ENCODE measurements at regions not wholly inside any gene's neighbourhood (a gene's known extent, or its start where the extent isn't known, plus 50 kb on each side); places are given as distances from the start of the nearest gene placed in this dataset.

GRCh38 chr18:55658598-55658997 is 70.6 kb upstream of the TCF4 start:
- H3K4me3 ChIP-seq (ENCODE audit: low read depth, low read length), result no peak overlapping the region
- TF ChIP-seq CTCF (IDR thresholded peaks at IDR 0.05; ENCODE audit: low read depth, low read length), result no peak

GRCh38 chr18:55657572-55658331 is 69.8 kb upstream of the TCF4 start:
- H3K4me3 ChIP-seq (ENCODE audit: low read depth, low read length), result no peak overlapping the region
- TF ChIP-seq CTCF (IDR thresholded peaks at IDR 0.05; ENCODE audit: low read depth, low read length), result no peak

GRCh38 chr18:55654986-55655385 is 67.0 kb upstream of the TCF4 start:
- no peak for TF ChIP-seq CTCF (IDR thresholded peaks at IDR 0.05; ENCODE audit: low read depth, low read length)
- H3K4me3 ChIP-seq (ENCODE audit: low read depth, low read length), result no peak overlapping the region

GRCh38 chr18:55651236-55651635 is 63.2 kb upstream of the TCF4 start:
- no peak overlapping the region for H3K4me3 ChIP-seq (ENCODE audit: low read depth, low read length)
- TF ChIP-seq CTCF (IDR thresholded peaks at IDR 0.05; ENCODE audit: low read depth, low read length), result no peak

- TF ChIP-seq CTCF (IDR thresholded peaks at IDR 0.05; ENCODE audit: low read depth, low read length), result no peak
Observed at GRCh38 chr18:55650363-55650870, 62.4 kb upstream of the TCF4 start.

GRCh38 chr18:55647331-55647730 is 59.3 kb upstream of the TCF4 start:
- H3K4me3 ChIP-seq (ENCODE audit: low read depth, low read length), result no peak overlapping the region
- no peak for TF ChIP-seq CTCF (IDR thresholded peaks at IDR 0.05; ENCODE audit: low read depth, low read length)

More at GRCh38 chr18:55650363-55650870, 62.4 kb upstream of the TCF4 start:
- H3K4me3 ChIP-seq (ENCODE audit: low read depth, low read length), result no peak overlapping the region

- no peak overlapping the region for H3K4me3 ChIP-seq (ENCODE audit: low read depth, low read length)
- no peak for TF ChIP-seq CTCF (IDR thresholded peaks at IDR 0.05; ENCODE audit: low read depth, low read length)
Observed at GRCh38 chr18:55642191-55642590, 54.2 kb upstream of the TCF4 start.

Data from WI38 (cell line).